HG03097 (cell line): ENCODE measurements at regions not wholly inside any gene's neighbourhood (a gene's known extent, or its start where the extent isn't known, plus 50 kb on each side); places are given as distances from the start of the nearest gene placed in this dataset.
A peak's percentile ranks its signal among the peaks of the same experiment; 100 is the strongest.

Source experiments
- ATAC-seq: cut with Tn5 transposase; IDR thresholded peaks from one replicate; pipeline ENCODE4 v1.9.1; 2021; ENCODE audit not compliant: unreplicated experiment, low FRiP score

DNA sequence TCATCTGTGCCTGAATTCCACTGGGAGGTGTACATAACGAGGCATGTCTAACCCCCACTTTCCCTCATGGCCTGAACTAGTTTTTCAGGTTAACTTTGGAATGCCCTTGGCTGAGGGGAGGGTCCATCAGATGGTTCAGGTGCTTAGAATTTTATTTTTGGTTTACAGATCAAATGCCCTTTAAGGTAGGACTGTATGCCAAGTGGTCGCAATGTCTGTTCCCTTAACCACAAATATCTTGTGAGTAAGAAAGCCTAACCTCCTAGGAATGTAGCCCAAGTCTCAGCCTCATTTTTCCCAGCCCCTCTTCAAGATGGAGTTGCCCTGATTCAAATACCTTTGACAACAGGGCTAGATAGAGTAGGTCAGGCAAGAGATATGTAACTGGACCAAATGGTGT is 78.4 kb downstream of the RNASET2 start:
- no peak for ATAC-seq

DNA sequence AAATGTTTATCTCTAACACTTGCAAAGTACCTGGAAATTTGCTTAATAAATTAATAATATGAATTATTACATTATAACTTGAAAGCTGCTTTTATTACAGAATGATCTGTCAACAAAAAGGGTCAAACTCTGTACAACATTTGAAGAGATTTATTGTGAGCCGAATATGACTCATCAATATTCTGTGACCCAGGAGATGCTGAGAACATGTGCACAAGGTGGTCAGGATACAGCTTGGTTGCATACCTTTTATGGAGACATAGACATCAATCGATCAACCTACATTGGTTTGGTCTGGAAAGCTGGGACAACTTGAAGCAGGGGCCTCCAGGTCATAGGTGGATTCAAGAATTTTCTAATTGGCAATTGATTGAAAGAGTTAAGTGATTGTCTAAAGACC is 79.0 kb downstream of the RNASET2 start:
- no peak for ATAC-seq

GRCh38 chr6:166872531-166873009 is 83.8 kb downstream of the RNASET2 start:
- ATAC-seq = no peak

GRCh38 chr6:166870602-166871208 is 85.6 kb downstream of the RNASET2 start:
- no peak for ATAC-seq

- ATAC-seq = no peak
Measured at GRCh38 chr6:166866839-166867637, 89.3 kb downstream of the RNASET2 start.

DNA sequence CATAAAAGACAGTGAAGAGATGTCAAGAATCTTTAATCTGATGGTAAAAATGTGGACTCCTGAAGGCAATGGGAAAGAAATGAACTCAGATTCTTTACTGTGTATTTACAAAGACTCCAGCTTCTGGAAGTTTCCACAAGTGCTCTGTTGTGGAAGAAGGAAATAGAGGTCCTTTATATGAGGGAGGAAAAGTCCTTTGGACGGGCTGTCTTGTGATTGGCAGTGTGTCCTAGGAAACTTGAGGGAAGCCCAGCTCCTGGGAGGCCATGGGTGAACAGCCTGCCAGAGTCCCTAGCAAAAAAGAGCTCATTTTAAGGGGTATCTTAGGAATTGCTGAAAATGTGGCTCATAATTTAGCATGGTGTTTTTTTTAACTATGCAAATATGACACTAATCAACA is 92.0 kb downstream of the RNASET2 start:
- no peak for ATAC-seq

GRCh38 chr6:166862978-166863530 is 93.3 kb downstream of the RNASET2 start:
- peak; percentile 14 for ATAC-seq

DNA sequence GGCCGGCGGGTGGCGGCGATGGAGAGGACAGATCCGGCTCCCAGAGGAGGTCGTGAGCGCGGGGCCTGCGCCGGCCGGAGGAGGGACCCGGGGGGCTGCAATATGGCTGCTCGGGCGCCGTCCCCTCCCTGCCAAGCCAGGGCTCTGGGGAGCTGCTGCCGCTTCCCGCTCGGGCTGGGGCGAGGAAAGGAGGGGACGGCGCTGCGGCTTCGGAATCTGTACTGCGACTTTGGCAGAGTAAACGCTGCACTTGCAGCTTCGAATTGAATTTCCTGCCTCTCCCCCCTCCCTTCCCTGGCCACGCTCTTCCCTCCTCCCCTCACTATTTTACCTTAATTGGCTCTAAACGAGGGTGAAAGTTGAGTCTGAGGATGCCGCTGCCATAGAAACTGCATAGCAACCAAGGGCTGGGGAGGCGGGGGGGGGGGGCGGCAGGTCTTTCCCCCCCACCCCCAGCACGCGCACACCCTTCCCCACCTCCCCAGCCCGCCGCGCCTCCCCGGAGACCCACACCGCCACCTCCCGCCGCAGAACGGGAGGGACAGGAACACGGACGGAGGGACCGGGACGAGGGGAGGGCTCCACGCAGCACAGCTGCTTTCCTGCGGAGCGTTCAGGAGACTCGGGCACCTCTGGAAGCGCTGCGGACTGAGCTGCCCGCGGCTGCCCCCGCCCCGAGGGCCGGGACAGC is 93.9 kb downstream of the RNASET2 start:
- ATAC-seq = peak; percentile 50

- ATAC-seq = no peak
Measured at GRCh38 chr6:166861961-166862286, 94.4 kb downstream of the RNASET2 start.

- no peak for ATAC-seq
Measured at GRCh38 chr6:166861304-166861703, 95.0 kb downstream of the RNASET2 start.

DNA sequence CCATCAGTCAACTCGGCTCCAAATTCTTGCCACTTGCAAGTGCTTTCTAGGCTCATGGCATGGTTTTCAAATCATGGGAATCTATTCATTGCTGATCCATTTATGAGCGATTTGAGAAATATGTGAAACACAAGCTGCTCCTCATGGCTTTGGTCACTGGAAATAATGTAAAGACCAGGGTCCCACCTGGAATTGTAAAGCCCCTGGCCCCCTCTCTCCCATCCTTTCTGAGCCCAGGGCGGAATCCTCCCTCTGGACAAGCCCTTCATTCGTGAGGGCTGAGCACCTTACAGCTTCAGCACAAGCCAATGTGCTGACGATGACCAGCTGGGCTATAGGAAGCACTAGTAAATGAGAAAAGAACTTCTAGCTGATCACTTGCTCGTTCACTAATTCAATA is 96.0 kb downstream of the RNASET2 start:
- no peak for ATAC-seq

- ATAC-seq = no peak
Measured at GRCh38 chr6:166855416-166855815, 100.9 kb downstream of the RNASET2 start.

DNA sequence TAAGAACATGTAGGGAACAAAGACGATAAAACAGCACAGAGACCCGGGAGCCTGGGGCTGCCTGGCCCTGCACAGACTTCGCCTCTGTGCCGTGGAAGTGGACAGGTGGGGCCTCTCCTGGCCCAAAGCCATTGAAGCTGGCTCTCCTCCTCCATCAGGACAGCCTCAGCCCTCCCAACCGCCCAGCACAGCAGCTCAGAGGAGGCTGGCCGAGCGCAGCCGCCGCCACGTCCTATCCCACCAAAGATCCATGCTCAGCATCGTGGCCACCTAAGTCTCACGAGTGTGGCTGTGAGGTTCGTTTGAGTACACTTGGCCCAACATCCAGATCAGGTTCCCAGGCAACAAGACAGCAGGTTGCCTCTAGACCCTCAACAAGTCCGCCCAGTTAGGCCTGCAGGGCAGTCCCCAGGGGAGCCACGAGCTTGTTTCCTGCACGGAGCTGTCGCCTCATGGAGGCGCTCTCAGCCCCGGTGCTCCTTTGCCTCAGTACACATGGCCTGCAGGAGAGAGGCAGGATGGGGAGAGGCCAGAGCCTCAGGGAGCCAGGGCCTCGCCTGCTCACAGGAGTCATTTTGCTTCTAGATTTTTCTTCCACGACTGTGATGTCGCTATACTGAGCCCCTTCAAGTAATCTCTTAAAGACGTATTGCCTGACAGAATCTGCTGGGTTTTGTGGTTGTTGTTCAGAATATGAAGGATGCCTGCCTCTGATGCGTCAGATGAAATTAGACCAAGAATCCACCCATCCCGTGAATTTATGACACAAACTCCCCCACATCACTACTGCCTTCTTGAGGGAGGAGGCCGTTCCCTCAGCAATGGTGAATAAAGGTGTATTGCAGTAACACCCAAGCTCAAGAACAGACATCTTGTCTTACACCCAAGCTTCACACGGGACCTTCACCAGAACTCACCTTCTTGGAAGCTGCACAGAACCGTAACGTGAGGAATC is 102.7 kb downstream of the RNASET2 start:
- no peak for ATAC-seq

- ATAC-seq = no peak
Measured at GRCh38 chr6:166852451-166852975, 103.8 kb downstream of the RNASET2 start.

DNA sequence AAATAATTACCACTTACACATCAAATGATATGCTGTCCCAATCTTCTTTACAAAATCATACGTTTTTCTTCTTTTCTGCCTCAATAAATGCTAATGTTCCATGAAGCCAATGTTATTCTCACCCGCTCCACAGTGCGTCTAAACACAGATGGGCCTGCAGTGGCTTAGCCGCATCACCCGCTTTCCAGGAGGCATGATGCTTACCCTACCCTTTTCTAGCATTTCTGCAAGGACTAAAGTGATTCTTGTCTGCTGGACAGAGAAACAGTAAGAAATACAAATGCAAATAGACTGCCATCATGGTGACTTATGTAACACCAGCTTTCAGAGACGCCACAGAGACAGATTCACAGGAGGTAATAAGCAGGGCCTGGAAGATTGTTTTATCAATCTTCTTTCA is 104.4 kb downstream of the RNASET2 start:
- ATAC-seq = no peak

- ATAC-seq = no peak
Measured at GRCh38 chr6:166851426-166851825, 104.9 kb downstream of the RNASET2 start.

- no peak for ATAC-seq
Measured at GRCh38 chr6:166850677-166851076, 105.7 kb downstream of the RNASET2 start.

GRCh38 chr6:166849749-166850183 is 106.6 kb downstream of the RNASET2 start:
- peak; percentile 49 for ATAC-seq

DNA sequence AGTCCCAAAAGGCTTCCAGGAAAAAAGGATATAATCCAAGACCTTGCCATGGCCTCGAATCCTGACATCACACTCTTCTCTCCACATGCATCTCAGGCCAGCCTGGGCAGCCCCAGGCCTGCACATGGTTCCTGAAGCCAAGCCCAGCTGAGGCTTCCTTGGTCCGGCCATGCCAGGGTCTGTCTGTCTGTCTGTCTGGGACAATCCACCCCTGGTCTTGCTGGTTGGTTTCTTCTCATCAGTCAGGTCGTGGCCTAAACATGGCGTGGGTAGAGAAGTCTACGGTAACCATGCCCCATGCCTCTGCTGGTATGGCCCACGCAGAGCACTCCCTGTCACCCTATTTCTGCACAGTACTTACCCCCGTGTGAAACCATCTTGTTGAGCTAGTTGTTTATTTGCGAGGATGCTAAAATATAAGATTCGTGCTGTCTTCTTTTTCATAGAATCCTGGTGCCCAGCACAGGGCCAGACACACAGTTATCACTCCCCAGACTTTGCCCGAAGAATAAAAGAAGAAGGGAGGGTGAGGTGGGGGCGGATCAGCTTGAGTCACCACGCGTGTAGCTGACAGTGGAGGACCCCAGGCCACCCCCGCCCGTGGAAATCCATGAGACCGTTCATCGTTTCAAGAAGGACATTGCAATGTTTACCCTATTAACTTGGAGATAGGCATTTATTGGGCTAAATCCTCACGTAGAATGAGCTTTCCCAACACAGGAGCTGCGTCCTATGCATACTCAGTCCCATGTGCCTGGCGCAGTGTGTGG is 107.2 kb downstream of the RNASET2 start:
- ATAC-seq = no peak
